SK-N-MC (cell line): ENCODE measurements at regions not wholly inside any gene's neighbourhood (a gene's known extent, or its start where the extent isn't known, plus 50 kb on each side); places are given as distances from the start of the nearest gene placed in this dataset.

Experiments used
- EZH2 ChIP-seq: fragments of 200-600 bp; sonication (generic); IDR thresholded peaks from one replicate; pipeline ENCODE4 v1.6.1; 2017; ENCODE audit warnings: antibody characterized with exemption
- FOXP2 ChIP-seq: optimal IDR thresholded peaks from 2 replicates; pipeline ENCODE3; 2011; ENCODE audit warnings: mild to moderate bottlenecking, moderate library complexity; ENCODE audit not compliant: insufficient read depth; ENCODE audit errors: extremely low read length, control extremely low read depth
- POLR2AphosphoS5 ChIP-seq: IDR thresholded peaks from 2 replicates; pipeline ENCODE4 v1.6.1; 2012; ENCODE audit warnings: mild to moderate bottlenecking, low read depth, low read length, borderline replicate concordance

DNA sequence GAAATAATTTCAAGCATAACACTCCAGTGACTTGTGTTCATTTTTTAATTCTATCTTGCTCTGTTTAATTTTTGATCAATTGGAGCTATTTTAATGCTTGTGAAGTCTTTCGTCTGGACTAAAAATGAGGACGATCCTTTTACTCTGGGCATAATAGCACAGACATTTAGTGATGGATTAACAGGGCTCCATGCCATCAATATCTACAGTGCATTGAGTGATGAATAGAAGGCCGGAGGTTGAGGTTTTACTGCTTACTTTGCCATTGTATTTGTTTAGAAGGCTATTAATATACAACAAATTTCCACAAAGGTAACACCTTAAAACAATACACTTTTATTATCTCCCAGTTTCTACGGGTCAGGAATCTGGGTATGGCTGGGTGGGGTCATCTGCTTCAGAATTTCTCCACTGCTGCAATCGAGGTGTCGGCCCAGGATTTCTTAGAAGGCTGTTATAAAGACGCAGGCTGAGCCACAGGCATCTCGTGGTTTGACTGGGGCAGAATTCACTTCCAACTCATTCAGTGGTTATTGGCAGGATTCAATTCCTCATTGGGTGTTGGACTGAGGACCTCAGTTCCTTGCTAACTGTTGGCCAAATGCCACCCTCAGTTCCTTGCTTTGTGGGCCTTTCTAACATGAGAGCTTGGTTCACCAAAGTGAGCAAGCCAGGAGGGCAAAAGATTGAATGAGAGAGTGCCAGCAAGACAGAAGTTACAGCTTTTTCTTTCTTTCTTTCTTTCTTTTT is 265.4 kb upstream of the VLDLR start:
- TF ChIP-seq POLR2AphosphoS5 (no peak), EZH2 (no peak), FOXP2 (no peak)
